Esophagus muscularis mucosa (tissue), 4 donors: ENCODE measurements at regions not wholly inside any gene's neighbourhood (a gene's known extent, or its start where the extent isn't known, plus 50 kb on each side); places are given as distances from the start of the nearest gene placed in this dataset.

ENCODE experiments used
- DNase-seq: peaks from one replicate; pipeline ENCODE4 v3.0.0-alpha.2; 2017; ENCODE audit errors: extremely low spot score
- H3K27ac ChIP-seq, 4 donors: fragments of 200-600 bp; sonication (generic); replicated peaks in 1 of 4; 1 replicate in 3 of 4; 2 replicates in 1 of 4; pipeline ENCODE4 v1.5.1; 2016 to 2019; ENCODE audit warnings: mild to moderate bottlenecking in 1 of 4
- H3K27me3 ChIP-seq, 4 donors: fragments of 200-600 bp; sonication (generic); one replicate each; pipeline versions ENCODE4 v1.5.1 to v1.6.0; 2016 to 2019
- H3K36me3 ChIP-seq, 4 donors: fragments of 200-600 bp; sonication (generic); one replicate each; pipeline ENCODE4 v1.5.1; 2016 to 2019
- H3K4me1 ChIP-seq, 4 donors: fragments of 200-600 bp; sonication (generic); one replicate each; pipeline ENCODE4 v1.5.1; 2016 to 2019
- H3K4me3 ChIP-seq, 4 donors: fragments of 200-600 bp; sonication (generic); 1 replicate in 2 of 4; 2 replicates in 2 of 4; pipeline ENCODE4 v1.5.1; 2016 to 2019; ENCODE audit warnings: mild to moderate bottlenecking in 4 of 4, moderate library complexity in 1 of 4
- H3K9me3 ChIP-seq, 4 donors: fragments of 200-600 bp; sonication (generic); 1 replicate in 3 of 4; 2 replicates in 1 of 4; pipeline ENCODE4 v1.5.1; 2016 to 2019
- EP300 ChIP-seq: sonication (generic); formaldehyde crosslinking; IDR thresholded peaks from one replicate; pipeline ENCODE4 v1.6.1; 2017; ENCODE audit warnings: antibody characterized with exemption
- POLR2A ChIP-seq: fragments of 450-650 bp; IDR thresholded peaks from one replicate; pipeline ENCODE4 v1.6.1; 2017; ENCODE audit warnings: antibody characterized with exemption, moderate library complexity, mild to moderate bottlenecking, low read depth
- POLR2AphosphoS5 ChIP-seq, 2 donors: sonication (generic); formaldehyde crosslinking; IDR thresholded peaks; one replicate each; pipeline ENCODE4 v1.6.1; 2017; ENCODE audit warnings: antibody characterized with exemption in 2 of 2
- WGBS: methylation state at CpG from one replicate; pipeline ENCODE4 v1.1.5; 2018; 5-methylcytosine and 5-hydroxymethylcytosine counted together
- intact Hi-C: fragments of 100-400 bp; cut with DNase I; formaldehyde crosslinking; loops from one replicate; pipeline ENCODE4 v1.15.1; 2023
- TF ChIP-seq, protein P1 (sequence below), 3 experiments: fragments of 200-600 bp in 2 of 3; fragments of 450-650 bp in 1 of 3; sonication (generic) in 2 of 3; IDR thresholded peaks; one replicate each; pipeline ENCODE4 v1.5.1; 2017 to 2019; ENCODE audit warnings: antibody characterized with exemption in 3 of 3, mild to moderate bottlenecking in 2 of 3, moderate library complexity in 1 of 3

- H3K4me3 ChIP-seq = peak overlapping the region in 3 of 4 donors; percentile 9 to 38 (median 23)
- peak overlapping the region; percentile 96 to 100 (median 97) for H3K27ac ChIP-seq
- H3K9me3 ChIP-seq = peaks cover 0 to 11% (median 0%) of the 10 kb centered on the region in 4 donors
- H3K27me3 ChIP-seq = no peaks in the 10 kb centered on the region
- no peaks in the 10 kb centered on the region for H3K36me3 ChIP-seq
- DNase-seq = no peak
- no peak for TF ChIP-seq EP300
- TF ChIP-seq POLR2AphosphoS5 (IDR thresholded peaks at IDR 0.05) = peak in 1 of 2 donors; percentile 11
- no peak for TF ChIP-seq POLR2A
- TF ChIP-seq, protein P1, sequence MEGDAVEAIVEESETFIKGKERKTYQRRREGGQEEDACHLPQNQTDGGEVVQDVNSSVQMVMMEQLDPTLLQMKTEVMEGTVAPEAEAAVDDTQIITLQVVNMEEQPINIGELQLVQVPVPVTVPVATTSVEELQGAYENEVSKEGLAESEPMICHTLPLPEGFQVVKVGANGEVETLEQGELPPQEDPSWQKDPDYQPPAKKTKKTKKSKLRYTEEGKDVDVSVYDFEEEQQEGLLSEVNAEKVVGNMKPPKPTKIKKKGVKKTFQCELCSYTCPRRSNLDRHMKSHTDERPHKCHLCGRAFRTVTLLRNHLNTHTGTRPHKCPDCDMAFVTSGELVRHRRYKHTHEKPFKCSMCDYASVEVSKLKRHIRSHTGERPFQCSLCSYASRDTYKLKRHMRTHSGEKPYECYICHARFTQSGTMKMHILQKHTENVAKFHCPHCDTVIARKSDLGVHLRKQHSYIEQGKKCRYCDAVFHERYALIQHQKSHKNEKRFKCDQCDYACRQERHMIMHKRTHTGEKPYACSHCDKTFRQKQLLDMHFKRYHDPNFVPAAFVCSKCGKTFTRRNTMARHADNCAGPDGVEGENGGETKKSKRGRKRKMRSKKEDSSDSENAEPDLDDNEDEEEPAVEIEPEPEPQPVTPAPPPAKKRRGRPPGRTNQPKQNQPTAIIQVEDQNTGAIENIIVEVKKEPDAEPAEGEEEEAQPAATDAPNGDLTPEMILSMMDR (IDR thresholded peaks at IDR 0.05) = no peak
- 41% methylated on average over 29 of the region's 29 CpGs for WGBS
- H3K4me1 ChIP-seq = peaks cover 61 to 85% (median 82%) of the 10 kb centered on the region in 4 donors
- intact Hi-C loops = loop anchor here (5.0 kb wide), 1 partner anchor 50 kb away; no protein-coding TSS in a partner anchor
Observed at GRCh38 chr10:132467464-132468149, 70.0 kb upstream of the INPP5A start.

GRCh38 chr10:132468216-132468615 lies 69.4 kb upstream of the INPP5A start:
- no peak for DNase-seq
- H3K4me1 ChIP-seq = peaks cover 58 to 79% (median 76%) of the 10 kb centered on the region in 4 donors
- peak overlapping the region in 3 of 4 donors; percentile 9 to 38 (median 23) for H3K4me3 ChIP-seq
- WGBS = 45% methylated on average over 5 of the region's 5 CpGs
- peak overlapping the region; percentile 96 to 100 (median 97) for H3K27ac ChIP-seq
- intact Hi-C loops = loop anchor here (5.0 kb wide), 1 partner anchor 49 kb away; no protein-coding TSS in a partner anchor
- H3K9me3 ChIP-seq = peaks cover 0 to 11% (median 0%) of the 10 kb centered on the region in 4 donors
- no peak for TF ChIP-seq EP300
- H3K36me3 ChIP-seq = no peaks in the 10 kb centered on the region
- no peaks in the 10 kb centered on the region for H3K27me3 ChIP-seq

DNA sequence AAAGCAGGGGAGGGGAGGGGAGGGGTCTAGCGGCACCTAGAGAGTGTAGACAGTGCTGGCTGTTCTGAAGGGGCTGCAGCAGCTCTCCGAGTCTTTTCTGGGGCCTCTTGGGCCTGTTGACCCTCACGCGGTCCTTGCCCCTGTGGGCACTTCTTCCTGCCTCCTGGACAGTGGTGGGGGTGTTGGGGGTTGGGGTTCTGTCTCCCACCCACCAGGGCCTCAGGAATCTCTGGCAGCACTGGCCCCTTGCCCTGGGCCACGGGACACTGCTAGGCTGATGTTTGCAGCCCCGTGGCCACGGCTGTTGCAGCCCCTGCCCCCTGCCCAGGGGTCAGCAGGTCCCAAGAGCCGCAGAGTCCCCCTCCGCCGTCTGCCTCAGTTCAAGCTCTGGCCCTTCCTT lies 68.9 kb upstream of the INPP5A start:
- H3K36me3 ChIP-seq = no peaks in the 10 kb centered on the region
- TF ChIP-seq, protein P1 (IDR thresholded peaks at IDR 0.05) = no peak
- peaks cover 53 to 75% (median 72%) of the 10 kb centered on the region in 4 donors for H3K4me1 ChIP-seq
- 84% methylated on average over 10 of the region's 10 CpGs for WGBS
- H3K9me3 ChIP-seq = peaks cover 0 to 11% (median 0%) of the 10 kb centered on the region in 4 donors
- no peak for DNase-seq
- peak overlapping the region in 1 of 4 donors; percentile 16 for H3K4me3 ChIP-seq
- H3K27ac ChIP-seq = peak overlapping the region; percentile 83 to 100 (median 97)
- intact Hi-C loops = loop anchor here (5.0 kb wide), 1 partner anchor 49 kb away; no protein-coding TSS in a partner anchor
- H3K27me3 ChIP-seq = no peaks in the 10 kb centered on the region

GRCh38 chr10:132469197-132469884 lies 68.2 kb upstream of the INPP5A start:
- H3K4me1 ChIP-seq = peaks cover 46 to 68% (median 65%) of the 10 kb centered on the region in 4 donors
- peaks cover 0 to 11% (median 0%) of the 10 kb centered on the region in 4 donors for H3K9me3 ChIP-seq
- H3K36me3 ChIP-seq = no peaks in the 10 kb centered on the region
- peak overlapping the region; percentile 83 to 100 (median 97) for H3K27ac ChIP-seq
- TF ChIP-seq POLR2AphosphoS5 (IDR thresholded peaks at IDR 0.05) = peak in 1 of 2 donors; percentile 55
- TF ChIP-seq, protein P1 (IDR thresholded peaks at IDR 0.05) = no peak
- no peak for DNase-seq
- 62% methylated on average over 17 of the region's 21 CpGs for WGBS
- H3K27me3 ChIP-seq = no peaks in the 10 kb centered on the region
- peak overlapping the region in 1 of 4 donors; percentile 16 for H3K4me3 ChIP-seq
- intact Hi-C loops = loop anchor here (5.0 kb wide), 1 partner anchor 48 kb away; no protein-coding TSS in a partner anchor

DNA sequence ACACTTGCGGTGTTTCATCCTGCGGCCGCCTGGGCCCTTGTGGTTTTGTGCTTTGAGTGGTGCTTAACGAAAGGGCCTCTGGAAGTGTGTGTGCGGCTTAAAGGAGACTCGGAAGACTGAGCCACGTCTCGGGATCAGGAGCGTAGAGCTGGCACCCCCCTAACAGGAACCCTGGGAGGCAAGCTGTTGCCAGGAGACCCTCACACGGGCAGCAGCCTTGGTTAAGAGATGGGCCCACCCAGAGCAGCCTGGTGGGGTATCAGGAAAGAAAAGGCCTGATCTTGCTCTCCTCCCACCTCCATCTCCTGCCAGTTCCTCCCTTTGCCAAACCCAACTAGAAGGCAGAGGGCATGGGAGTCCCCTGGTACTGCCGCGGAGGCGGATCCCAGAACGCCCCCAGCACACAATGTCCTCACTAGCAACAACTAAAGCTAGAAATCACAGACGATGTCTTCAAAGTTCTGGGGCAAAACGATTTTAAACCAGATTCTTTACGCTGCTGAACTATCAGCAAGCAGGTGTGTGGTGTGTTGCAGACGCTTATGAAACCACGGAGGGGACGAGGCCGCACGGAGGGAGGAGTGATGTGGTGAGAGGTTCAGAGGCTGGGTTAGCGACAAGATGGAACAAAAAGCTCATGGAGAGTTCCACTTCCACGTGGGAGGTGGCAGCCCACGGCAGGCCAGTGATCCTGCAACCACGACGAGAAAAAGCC lies 67.0 kb upstream of the INPP5A start:
- DNase-seq = no peak
- no peak for TF ChIP-seq EP300
- TF ChIP-seq, protein P1 (IDR thresholded peaks at IDR 0.05) = no peak
- TF ChIP-seq POLR2A = no peak
- TF ChIP-seq POLR2AphosphoS5 (IDR thresholded peaks at IDR 0.05) = no peak
- WGBS = 78% methylated on average over 27 of the region's 27 CpGs
- H3K9me3 ChIP-seq = peaks cover 0 to 11% (median 0%) of the 10 kb centered on the region in 4 donors
- intact Hi-C loops = no loop called here
- H3K27ac ChIP-seq = peak overlapping the region; percentile 83 to 100 (median 97)
- H3K27me3 ChIP-seq = no peaks in the 10 kb centered on the region
- H3K4me3 ChIP-seq = no peak overlapping the region
- H3K4me1 ChIP-seq = peaks cover 34 to 56% (median 52%) of the 10 kb centered on the region in 4 donors
- no peaks in the 10 kb centered on the region for H3K36me3 ChIP-seq
